ENCODE measurements at regions not wholly inside any gene's neighbourhood (a gene's known extent, or its start where the extent isn't known, plus 50 kb on each side); places are given as distances from the start of the nearest gene placed in this dataset.

- Histone ChIP-seq H3K27ac (ENCODE audit: low read depth, low read length) (no peak overlapping the region), H3K79me2 (ENCODE audit: insufficient read depth, low read length) (no peaks in the 10 kb centered on the region), H3K9ac (ENCODE audit: low read length) (no peak overlapping the region), H3K4me3 (ENCODE audit: insufficient read depth, low read length, poor library complexity, severe bottlenecking) (no peak overlapping the region), H3K4me2 (ENCODE audit: low read depth, low read length, poor library complexity, severe bottlenecking) (no peak overlapping the region), H3K9me3 (ENCODE audit: insufficient read depth, low read length) (no peaks in the 10 kb centered on the region), H3K9me2 (replicated peaks; ENCODE audit: insufficient read depth, low read length) (no peaks in the 10 kb centered on the region), H3K36me3 (ENCODE audit: low read length) (no peaks in the 10 kb centered on the region), H3F3A (ENCODE audit: insufficient read depth) (no peaks in the 10 kb centered on the region), H2AFZ (ENCODE audit: low read depth, low read length, severe bottlenecking) (no peak overlapping the region), H4K20me1 (ENCODE audit: low read depth, low read length) (no peaks in the 10 kb centered on the region), H3K27me3 (ENCODE audit: low read length) (no peaks in the 10 kb centered on the region)
- no peak for TF ChIP-seq EZH2phosphoT487 (conservative IDR thresholded peaks at IDR 0.05; ENCODE audit: low read length)
- TF ChIP-seq CTCF (IDR thresholded peaks at IDR 0.05; ENCODE audit: insufficient read depth, low read length, poor library complexity, severe bottlenecking): no peak
Measured at GRCh38 chr2:129780316-129781270, 198.9 kb upstream of the RAB6C start.

- H3K9ac ChIP-seq (ENCODE audit: low read length): no peak overlapping the region
- H3K36me3 ChIP-seq (ENCODE audit: low read length): no peaks in the 10 kb centered on the region
- H3K27ac ChIP-seq (ENCODE audit: low read depth, low read length): no peak overlapping the region
- H3K27me3 ChIP-seq (ENCODE audit: low read length): no peaks in the 10 kb centered on the region
- no peaks in the 10 kb centered on the region for H4K20me1 ChIP-seq (ENCODE audit: low read depth, low read length)
- no peaks in the 10 kb centered on the region for H3F3A ChIP-seq (ENCODE audit: insufficient read depth)
- no peak overlapping the region for H3K4me3 ChIP-seq (ENCODE audit: insufficient read depth, low read length, poor library complexity, severe bottlenecking)
- H3K4me2 ChIP-seq (ENCODE audit: low read depth, low read length, poor library complexity, severe bottlenecking): no peak overlapping the region
- TF ChIP-seq EZH2phosphoT487 (conservative IDR thresholded peaks at IDR 0.05; ENCODE audit: low read length): no peak
- TF ChIP-seq CTCF (IDR thresholded peaks at IDR 0.05; ENCODE audit: insufficient read depth, low read length, poor library complexity, severe bottlenecking): no peak
- H2AFZ ChIP-seq (ENCODE audit: low read depth, low read length, severe bottlenecking): no peak overlapping the region
- H3K9me2 ChIP-seq (replicated peaks; ENCODE audit: insufficient read depth, low read length): no peaks in the 10 kb centered on the region
- no peaks in the 10 kb centered on the region for H3K9me3 ChIP-seq (ENCODE audit: insufficient read depth, low read length)
- H3K79me2 ChIP-seq (ENCODE audit: insufficient read depth, low read length): no peaks in the 10 kb centered on the region
Measured at GRCh38 chr2:129781749-129782632, 197.5 kb upstream of the RAB6C start.

- H3K27me3 ChIP-seq (ENCODE audit: low read length): no peaks in the 10 kb centered on the region
- H3F3A ChIP-seq (ENCODE audit: insufficient read depth): no peaks in the 10 kb centered on the region
- no peak overlapping the region for H3K9ac ChIP-seq (ENCODE audit: low read length)
- no peaks in the 10 kb centered on the region for H3K9me2 ChIP-seq (replicated peaks; ENCODE audit: insufficient read depth, low read length)
- no peaks in the 10 kb centered on the region for H4K20me1 ChIP-seq (ENCODE audit: low read depth, low read length)
- H3K79me2 ChIP-seq (ENCODE audit: insufficient read depth, low read length): no peaks in the 10 kb centered on the region
- no peak overlapping the region for H3K27ac ChIP-seq (ENCODE audit: low read depth, low read length)
- no peaks in the 10 kb centered on the region for H3K36me3 ChIP-seq (ENCODE audit: low read length)
- H3K9me3 ChIP-seq (ENCODE audit: insufficient read depth, low read length): no peaks in the 10 kb centered on the region
- no peak overlapping the region for H2AFZ ChIP-seq (ENCODE audit: low read depth, low read length, severe bottlenecking)
- H3K4me2 ChIP-seq (ENCODE audit: low read depth, low read length, poor library complexity, severe bottlenecking): no peak overlapping the region
- TF ChIP-seq CTCF (IDR thresholded peaks at IDR 0.05; ENCODE audit: insufficient read depth, low read length, poor library complexity, severe bottlenecking): no peak
- no peak for TF ChIP-seq EZH2phosphoT487 (conservative IDR thresholded peaks at IDR 0.05; ENCODE audit: low read length)
- H3K4me3 ChIP-seq (ENCODE audit: insufficient read depth, low read length, poor library complexity, severe bottlenecking): no peak overlapping the region
Measured at GRCh38 chr2:129782633-129782990, 196.9 kb upstream of the RAB6C start.
